Stimulated activated CD4-positive, alpha-beta T cell treated with anti-CD3 and anti-CD28 coated beads, Interleukin-4, amount 100 ng/mL, for 24 hours (primary cell): ENCODE measurements at regions not wholly inside any gene's neighbourhood (a gene's known extent, or its start where the extent isn't known, plus 50 kb on each side); places are given as distances from the start of the nearest gene placed in this dataset.
A peak's percentile ranks its signal among the peaks of the same experiment; 100 is the strongest.
"Not testable (repeated sequence)": the region's sequence is repeated elsewhere in the genome, so short reads cannot be mapped to it uniquely, and the experiment has no call there.

ENCODE experiments used
- DNase-seq: peaks from one replicate; pipeline ENCODE4 v3.0.0-alpha.2; 2020

DNA sequence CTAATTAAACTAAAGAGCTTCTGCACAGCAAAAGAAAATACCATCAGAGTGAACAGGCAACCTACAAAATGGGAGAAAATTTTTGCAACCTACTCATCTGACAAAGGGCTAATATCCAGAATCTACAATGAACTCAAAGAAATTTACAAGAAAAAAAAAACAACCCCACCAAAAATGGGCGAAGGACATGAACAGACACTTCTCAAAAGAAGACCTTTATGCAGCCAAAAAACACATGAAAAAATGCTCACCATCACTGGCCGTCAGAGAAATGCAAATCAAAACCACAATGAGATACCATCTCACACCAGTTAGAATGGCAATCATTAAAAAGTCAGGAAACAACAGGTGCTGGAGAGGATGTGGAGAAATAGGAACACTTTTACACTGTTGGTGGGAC lies 100.7 kb downstream of the GPX5 start:
- DNase-seq = not testable (repeated sequence)

DNA sequence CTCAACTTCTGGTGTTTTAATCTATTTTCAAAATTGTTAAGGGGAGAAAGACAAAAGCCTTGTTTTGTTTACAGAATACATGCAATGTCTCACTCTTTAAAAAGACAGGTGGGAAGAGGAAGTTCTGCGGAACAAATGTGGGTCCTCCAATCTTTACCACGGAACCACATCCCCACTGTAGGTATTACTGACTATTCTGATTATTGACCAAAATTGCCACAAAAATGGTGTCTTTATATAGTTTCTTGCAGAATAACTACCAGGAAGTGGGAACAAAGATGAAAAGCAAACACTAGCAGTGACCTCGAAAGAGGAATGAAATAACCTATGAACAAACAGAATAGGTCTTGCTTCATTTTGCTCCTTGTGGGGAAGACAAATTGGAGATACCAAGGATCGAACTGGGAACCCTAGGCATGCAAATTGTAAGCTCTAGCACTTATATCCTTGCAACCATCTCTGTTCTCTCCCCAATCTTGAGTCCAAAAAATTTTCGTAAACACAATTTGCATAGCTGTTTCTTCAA lies 106.7 kb downstream of the GPX5 start:
- DNase-seq = no peak

DNA sequence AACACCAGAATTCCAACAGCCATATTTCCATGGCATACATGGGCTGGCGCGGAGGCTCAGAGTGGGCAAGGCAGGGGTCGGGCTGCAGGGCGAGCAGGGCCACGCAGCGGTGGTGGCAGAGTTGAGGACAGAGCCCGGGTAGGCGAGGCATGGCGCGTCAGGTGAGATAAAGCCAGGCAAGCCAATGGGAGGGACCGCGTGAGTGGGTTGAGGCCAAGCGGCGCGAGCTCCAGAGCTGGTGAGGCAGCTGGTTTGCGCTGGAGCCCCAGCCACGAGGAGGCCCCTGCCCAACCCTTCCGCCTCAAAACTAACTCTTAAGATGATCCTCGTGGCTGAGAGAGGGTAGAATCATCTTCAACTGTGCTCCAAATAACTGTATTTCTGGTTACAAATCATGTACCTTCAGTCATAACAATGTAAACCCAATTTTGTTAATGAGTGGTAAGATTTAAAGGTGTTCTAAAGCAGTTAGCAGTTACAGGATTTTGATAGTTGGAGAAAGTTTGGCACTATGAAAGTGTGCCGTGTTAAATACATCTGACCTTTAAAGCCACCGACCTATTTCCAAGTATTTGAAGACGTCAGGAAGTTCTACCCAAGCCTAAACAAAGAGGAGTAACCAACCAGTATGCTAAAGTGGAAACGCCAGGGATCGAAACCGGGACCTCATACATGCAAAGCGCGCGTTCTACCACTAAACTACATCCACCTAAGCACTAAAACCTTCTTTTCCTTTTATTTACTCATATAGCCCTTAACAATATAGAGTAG lies 107.9 kb downstream of the GPX5 start:
- DNase-seq = no peak

DNA sequence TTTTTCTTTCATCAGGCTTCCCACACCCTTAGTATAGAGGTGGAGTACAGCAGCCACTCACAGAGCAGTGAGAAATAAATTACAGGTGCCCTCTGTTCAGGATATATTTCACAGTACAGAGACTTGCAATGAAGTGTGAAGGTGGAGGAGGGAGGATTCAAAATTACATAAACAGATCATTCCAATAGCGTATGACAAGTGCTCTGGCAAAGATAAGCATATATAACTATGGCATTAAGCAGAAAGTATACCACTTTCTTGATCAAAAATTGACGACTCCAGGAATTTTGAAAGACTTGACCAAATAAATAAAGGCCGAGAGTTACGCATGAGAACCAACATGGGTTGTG lies 108.7 kb downstream of the GPX5 start:
- DNase-seq = no peak

DNA sequence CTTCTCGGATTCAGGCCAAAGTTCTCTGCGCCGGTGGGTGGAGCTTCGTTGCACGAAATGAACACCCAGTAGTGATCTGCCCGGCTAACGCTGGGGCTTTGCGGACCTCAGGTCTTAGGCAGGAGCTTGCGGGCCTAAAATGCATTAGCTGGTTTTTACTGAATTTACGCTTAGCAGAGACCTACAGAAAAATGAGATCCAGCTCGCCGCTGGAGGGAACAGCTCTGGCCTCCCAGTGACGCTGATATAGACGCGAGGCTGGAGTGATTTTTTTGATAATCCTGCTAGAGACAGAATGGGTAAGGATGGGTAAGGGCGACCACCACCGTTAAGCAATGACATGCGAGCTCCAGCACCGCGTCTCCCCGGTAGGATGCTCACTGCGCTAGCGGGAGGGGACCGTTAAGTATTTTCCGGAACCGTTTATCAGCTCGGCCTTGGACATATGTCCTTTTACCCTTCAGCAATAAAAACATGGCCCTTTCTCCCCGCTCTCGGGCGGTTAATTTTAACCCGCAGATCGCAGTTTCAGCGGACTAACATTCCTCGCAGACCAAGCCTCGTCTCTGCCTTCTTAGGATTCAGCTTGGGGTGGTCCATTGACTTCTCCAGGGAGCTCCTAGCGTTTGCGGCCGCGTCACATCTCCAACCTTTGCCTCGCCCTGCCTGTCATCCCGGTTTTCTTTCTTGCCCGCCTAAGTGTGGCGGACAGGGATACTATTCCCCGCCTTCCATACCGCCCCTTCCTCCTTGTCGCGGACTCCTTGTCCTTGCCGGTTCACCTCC lies 109.3 kb downstream of the GPX5 start:
- DNase-seq = no peak

DNA sequence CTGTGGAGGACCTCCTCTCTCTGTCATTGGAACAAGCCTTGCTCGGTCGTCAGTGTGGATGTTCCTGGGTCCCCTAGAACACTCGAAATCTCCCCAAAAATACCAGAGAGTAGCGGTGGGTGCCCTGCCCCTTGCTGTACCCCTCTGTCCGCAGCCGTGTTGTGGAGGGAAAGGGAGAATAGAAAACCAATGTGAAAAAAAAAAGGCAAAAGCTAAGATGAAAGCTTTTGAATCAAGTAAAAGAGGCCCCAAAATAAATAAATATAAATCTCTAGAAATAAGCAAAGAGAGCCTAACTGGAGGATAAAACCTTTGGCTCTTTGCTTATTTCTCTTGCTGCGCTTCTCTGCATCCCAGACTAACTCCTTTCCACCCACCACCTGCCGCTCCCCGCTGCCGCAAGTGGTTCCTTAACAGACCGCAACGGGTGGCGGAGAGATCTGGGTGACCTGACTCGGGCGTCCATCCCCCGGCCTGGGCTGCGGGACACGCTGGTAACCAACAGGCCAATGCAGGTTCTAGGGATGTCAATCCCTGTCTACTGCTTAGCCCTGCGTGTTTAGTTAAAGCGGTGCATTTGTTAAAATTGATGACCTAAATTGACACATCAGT lies 110.0 kb downstream of the GPX5 start:
- no peak for DNase-seq

DNA sequence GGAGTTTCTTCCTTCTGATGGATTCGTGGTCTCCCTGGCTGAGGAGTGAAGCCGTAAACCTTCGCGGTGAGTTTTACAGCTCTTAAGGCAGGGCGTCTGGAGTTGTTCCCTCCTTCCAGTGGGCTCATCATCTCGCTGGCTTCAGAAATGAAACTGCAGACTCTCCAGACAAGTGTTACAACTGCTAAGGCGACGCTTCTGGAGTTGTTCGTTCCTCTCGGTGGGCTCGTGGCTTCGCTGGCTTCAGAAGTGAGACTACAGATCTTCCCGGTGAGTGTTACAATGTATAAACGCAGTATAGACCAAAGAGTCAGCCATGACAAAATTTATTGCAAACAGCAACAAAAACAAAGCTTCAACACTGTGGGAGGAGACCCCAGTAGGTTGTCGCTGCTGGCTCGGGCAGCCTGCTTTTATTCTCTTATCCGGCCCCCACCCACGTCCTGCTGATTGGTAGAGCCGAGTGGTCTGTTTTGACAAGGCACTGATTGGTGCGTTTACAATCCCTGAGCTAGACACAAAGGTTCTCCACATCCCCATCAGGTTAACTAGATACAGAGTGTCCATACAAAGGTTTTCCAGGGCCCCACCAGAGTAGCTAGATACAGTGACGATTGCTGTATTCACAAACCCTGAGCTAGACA lies 113.2 kb downstream of the GPX5 start:
- DNase-seq = no peak

DNA sequence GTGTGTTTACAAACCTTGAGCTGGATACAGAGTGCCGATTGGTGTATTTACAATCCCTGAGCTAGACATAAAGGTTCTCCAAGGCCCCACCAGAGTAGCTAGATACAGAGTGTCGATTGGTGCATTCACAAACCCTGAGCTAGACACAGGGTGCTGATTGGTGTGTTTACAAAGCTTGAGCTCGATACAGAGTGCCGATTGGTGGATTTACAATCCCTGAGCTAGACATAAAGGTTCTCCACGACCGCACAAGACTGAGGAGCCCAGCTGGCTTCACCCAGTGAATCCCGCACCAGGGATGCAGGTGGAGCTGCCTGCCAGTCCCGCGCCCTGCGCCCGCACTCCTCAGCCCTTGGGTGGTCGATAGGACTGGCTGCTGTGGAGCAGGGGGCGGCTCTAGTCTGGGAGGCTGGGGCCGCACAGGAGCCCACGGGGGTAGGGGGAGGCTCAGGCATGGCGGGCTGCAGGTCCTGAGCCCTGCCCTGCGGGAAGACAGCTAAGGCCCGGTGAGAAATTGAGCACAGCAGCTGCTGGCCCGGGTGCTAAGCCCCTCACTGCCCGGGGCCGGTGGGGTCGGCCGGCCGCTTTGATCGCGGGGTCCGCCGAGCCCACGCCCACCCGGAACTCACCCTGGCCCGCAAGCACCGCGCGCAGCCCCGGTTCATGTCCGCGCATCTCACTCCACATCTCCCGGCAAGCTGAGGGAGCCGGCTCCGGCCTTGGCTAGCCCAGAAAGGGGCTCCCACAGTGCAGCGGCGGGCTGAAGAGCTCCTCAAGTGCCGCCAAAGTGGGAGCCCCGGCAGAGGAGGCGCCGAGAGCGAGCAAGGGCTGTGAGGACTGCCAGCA lies 114.0 kb downstream of the GPX5 start:
- not testable (repeated sequence) for DNase-seq

DNA sequence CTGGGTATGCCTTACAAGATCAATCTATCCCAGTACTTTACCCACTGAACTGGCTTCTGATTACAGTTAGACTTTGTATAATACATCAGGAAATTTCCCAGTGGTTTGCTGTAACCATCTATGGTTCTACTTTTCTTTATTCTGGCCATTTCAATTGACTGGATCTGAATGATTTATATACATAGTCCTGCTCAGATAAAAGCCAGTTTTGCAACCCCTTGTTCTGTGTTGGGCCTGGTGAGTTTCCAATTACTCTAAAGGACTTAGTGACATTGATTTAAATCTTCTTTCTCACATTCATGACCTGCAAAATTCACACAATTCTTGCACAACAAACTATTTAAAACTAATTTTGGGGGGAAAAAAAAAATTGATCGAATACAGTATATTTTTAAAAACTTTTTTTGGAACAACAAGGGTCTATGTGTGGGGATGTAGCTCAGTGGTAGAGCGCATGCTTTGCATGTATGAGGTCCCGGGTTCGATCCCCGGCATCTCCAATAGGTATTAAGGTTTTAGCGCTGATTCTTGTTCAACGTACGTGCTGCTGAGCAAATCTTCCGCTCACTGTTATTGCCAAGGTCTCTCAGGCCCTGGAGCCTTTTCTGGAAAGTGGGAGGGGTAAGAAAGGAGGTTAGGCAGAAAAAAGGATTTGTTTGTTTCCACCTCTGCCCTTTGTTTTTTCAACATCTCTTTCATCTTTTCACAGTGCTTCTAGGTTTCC lies 117.5 kb downstream of the GPX5 start:
- DNase-seq = peak; percentile 51

DNA sequence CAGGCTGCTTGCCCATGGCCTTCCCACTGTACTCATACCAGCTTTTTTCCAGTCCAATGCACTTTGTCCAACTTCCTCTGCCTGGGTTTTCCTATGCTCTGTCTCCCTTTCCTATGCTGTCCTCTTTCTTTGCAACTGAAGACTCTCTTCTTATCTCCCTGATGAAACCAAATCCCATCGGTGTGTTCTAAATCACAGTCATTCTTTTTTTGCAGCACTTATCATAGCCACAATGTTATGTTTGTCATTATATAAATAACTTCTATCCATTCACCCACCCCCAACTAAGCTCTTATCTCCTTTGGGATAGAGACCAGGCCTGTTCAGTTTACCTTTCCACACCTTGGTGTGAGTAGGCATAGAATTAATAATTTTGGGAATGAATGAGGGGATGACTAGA lies 121.0 kb downstream of the GPX5 start:
- DNase-seq = no peak

DNA sequence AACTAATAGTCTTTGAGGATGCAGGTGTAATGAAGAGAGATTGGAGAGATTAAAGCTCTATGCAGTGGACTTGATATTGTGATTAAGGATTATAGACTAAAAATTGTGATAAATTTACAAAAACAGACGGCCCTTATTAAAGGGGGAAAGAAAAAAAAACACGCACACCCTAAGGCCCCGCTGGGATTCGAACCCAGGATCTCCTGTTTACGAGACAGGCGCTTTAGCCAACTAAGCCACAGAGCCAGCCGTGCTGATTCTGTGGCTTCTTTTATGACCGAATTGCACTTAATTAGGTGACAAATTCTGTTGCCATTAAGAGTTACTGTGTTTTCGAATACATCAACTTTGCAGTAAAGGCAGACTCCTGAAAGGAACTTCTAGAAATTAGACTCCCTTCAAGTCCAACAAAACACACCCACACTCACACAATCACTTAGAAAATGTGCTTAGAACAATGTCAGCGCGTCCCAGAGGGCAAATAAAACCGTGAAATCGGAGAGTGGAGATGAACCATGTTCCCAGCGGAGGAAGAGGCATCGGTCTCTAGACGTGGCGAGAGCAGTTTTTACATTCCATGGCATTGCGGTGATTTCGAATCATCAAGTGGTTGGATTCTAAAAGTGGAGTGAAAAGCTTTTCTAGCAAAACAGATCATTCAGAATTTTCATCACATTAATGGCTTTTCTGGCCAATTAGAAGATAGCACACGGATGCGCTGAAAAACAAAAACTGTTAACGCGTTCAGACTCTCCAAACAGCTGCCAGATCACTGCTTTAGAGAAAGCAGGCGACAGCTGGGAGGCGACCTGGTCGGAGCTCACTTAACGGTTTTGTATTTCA lies 122.6 kb downstream of the GPX5 start:
- peak; percentile 72 for DNase-seq

DNA sequence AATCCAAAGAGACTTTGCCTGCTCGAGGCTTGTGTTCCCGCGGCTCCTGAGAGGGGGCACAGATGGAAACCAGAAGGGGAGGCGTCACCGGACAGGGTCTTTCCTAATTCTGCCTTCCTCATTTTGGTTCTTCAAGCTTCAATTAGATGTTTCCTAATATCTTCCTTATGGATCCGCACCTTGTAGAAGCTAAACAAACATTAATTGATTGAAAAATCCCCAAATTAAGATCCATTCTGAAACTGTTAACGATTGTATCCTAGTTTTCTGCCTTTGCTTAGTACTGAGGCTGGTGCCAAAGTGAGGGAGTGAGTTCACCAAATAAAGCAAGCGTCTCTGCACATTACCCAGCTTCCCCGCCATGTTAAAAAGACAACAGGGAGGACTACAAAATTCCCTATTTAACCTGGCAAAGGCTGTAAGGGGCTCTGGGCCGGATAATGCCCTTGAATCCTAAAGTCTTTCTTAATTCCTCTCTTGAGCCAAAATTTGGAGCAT lies 123.2 kb downstream of the GPX5 start:
- no peak for DNase-seq

DNA sequence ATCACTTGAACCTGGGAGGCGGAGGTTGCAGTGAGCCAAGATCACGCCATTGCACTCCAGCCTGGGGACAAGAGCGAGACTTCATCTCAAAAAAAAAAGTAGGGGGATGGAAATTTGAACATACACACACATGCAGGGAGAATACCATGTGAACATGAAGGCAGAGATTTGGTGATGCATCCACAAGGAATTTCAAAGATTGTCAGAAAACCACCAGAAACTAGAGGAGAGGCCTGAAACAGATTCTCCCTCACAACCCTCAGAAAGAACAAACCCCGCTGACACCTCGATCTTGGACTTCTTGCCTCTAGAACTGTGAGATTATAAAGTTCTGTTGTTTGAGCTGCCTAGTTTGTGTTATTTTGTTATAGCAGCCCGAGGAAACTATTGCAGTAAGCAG lies 125.5 kb downstream of the GPX5 start:
- DNase-seq = no peak

DNA sequence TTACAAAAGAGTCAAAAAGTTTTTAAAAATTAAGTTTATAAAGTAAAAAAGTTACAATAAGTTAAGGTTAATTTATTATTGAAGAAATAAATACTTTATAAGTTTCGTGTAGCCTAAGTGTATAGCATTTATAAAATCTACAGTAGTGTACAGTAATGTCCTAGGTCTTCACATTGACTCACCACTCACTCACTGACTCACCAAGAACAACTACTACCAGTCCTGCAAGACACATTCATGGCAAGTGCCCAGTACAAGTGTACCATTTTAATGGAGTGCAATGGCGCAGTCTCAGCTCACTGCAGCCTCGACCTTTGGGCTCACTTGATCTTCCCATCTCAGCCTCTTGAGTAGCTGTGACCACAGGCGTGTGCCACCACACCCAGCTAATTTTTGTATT lies 128.2 kb downstream of the GPX5 start:
- DNase-seq = no peak

DNA sequence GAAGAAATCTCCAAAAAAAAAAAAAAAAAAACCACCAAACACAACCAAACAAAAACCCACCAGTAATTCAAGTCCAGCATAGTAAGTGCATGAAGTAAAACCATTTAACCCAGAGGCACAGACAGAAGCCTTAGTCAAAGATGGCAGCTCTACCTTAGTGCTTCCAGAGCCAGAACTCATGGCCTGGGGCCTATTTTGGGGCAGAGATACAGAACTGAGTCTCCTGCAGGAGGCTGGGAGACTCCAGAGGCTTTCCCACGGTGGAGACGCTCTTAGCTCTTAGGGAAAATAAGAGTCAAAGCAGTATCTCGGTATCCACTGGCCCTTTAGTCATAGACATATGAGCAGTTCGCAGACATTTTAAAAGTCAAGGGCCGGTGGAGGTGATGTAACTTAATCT lies 129.5 kb downstream of the GPX5 start:
- no peak for DNase-seq

DNA sequence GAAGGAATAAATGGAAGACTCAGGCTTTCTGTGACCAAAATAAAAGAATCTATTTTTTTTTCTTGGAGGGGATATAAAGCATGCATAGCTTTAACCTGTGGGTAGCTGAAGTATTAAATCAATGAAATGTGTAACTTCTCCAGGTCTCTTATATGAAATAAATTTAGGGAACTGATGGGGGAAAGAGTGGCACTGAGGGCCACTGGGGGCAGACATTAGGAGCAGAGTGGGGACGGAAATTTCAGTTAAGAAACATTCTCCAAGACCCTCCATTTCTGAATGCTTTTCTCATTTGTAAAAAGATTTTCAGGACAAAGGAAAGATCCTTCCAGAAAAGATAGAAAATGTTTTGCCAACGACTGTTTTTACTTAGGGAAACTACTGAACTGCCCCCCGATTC lies 131.0 kb downstream of the GPX5 start:
- DNase-seq = no peak

DNA sequence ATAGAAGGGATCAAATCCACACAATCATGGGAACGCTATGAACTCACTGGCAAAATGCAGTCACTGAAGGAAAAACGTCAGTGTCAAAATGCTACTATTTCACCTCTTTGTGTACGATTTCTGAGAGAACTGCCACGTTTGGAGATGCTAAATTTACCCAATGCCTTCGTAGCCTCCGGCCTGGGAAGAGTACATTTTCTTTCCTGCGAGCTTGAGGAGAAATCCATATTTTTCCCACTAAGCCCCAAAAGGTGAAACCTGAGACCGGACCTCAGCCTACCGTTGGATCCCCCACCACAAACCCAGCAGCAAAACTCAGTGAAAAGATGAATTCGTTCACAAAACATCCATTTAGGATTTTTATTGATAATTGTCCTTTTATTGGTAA lies 131.7 kb downstream of the GPX5 start:
- DNase-seq = no peak

DNA sequence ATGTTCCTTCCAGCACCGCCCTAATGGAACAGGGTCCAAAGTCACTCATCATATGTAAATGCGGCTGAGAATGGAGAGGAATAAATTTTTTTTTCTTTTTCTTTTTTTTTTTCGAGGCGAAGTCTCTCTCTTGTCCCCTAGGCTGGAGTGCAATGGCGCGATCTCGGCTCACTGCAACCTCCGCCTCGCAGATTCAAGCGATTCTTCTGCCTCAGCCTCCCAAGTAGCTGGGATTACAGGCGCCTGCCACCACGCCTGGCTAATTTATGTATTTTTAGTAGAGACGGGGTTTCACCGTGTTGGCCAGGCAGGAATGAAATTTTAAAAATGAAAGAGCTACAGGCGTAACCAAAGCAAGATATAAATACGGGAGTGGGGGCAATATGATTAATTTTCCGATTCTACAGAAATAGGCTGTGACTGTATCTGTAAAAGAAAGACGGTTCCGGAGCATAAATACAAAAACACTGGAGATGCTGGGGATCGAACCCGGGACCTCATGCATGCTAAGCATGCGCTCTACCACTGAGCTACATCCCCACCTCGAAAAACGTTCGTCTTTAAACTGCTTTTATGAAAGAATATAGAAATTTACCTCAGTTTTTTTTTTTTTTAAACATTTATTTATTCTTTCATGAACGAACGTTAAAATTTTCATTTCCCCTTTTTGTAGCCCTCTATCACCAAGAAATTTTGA lies 132.2 kb downstream of the GPX5 start:
- DNase-seq = peak; percentile 73

DNA sequence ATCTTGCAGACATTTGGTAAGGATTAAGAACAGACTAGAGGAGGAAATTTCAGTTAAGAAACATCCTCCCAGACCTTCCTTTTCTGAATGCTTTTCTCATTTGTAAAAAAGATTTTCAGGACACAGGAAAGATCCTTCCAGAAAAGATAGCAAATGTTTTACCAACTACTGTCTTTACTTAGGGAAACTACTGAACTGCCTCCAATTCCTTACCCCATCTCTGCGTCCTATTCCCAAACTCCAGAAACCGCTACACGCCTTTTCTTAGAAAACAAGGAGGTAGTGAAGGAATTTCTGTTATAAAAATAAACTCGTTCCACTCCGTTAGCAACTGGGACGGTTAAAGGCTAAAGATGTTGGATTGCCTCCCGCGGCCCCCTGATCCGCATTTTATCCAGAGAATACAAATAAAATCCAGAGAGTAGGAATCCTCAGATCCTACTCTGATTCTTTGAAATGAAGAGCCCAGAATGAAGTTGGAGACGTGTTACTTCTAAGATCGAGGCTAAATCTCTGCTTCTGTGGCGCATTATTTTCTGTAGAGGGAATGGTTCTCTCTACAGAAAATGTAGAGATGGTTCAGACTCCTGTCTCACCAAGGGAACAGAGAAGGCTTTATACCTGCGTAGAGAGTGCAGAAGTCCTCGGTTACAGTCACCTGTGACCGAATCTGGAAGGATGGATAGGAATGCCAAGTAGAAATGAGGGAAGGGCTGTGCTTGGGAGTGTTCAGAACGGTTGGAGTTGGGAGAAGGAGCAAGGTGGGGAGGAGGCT lies 133.0 kb downstream of the GPX5 start:
- no peak for DNase-seq
